ENCODE measurements at regions not wholly inside any gene's neighbourhood (a gene's known extent, or its start where the extent isn't known, plus 50 kb on each side); places are given as distances from the start of the nearest gene placed in this dataset.

GRCh38 chr1:4276238-4276637, 376.2 kb upstream of the C1orf174 start:
- peaks cover 0 to 29% (median 10%) of the 10 kb centered on the region in 12 donors for H3K9me3 ChIP-seq
- ATAC-seq: no peak
- TF ChIP-seq CTCF (IDR thresholded peaks at IDR 0.05) (no peak), POLR2A (IDR thresholded peaks at IDR 0.05) (no peak)
- intact Hi-C loops (cut with DNase I): loop anchor here in 1 of 10 donors (5.0 kb wide), 1 partner anchor 506 kb away; no protein-coding TSS in a partner anchor
- H3K27me3 ChIP-seq: peaks cover 0 to 30% (median 6%) of the 10 kb centered on the region in 9 donors
- no peak overlapping the region for H3K27ac ChIP-seq
- no peak for DNase-seq
- no peaks in the 10 kb centered on the region for H3K4me1 ChIP-seq
- no peaks in the 10 kb centered on the region for H3K36me3 ChIP-seq
- no peak overlapping the region for H3K4me3 ChIP-seq
- 21 to 26% (median 25%) methylated on average over 5 of the region's 5 CpGs for WGBS, 4 donors

- H3K27me3 ChIP-seq: peaks cover 0 to 27% (median 6%) of the 10 kb centered on the region in 9 donors
- H3K9me3 ChIP-seq: peaks cover 0 to 31% (median 10%) of the 10 kb centered on the region in 12 donors
- DNase-seq (no peak), ATAC-seq (no peak)
- H3K27ac ChIP-seq: no peak overlapping the region
- no peaks in the 10 kb centered on the region for H3K36me3 ChIP-seq
- no peak overlapping the region for H3K4me3 ChIP-seq
- WGBS, 4 donors: 57 to 59% (median 58%) methylated on average over 2 of the region's 2 CpGs
- no peak for TF ChIP-seq POLR2A (IDR thresholded peaks at IDR 0.05)
- TF ChIP-seq CTCF (IDR thresholded peaks at IDR 0.05): no peak
- no peaks in the 10 kb centered on the region for H3K4me1 ChIP-seq
- intact Hi-C loops (cut with DNase I): loop anchor here in 1 of 10 donors (5.0 kb wide), 1 partner anchor 505 kb away; no protein-coding TSS in a partner anchor
These were observed 376.8 kb upstream of the AJAP1 start for GRCh38 chr1:4277598-4277997.

DNA sequence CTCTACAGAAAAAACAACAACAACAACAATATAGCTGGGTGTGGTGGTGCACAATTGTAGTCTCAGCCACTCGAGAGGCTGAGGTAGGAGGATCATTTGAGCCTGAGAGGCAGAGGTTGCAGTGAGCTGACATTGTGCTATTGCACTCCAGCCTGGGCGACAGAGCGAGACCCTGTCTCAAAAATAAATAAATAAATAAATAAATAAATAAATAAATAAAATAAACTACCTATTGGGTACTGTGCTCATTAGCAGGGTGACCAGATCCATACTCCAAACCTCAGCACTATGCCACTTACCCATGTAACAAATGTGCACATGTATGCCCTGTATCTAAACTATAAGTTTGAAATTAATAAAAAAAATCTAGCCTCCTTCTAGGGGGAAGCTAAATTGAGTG, 369.4 kb upstream of the AJAP1 start:
- intact Hi-C loops (cut with DNase I): no loop called here

DNA sequence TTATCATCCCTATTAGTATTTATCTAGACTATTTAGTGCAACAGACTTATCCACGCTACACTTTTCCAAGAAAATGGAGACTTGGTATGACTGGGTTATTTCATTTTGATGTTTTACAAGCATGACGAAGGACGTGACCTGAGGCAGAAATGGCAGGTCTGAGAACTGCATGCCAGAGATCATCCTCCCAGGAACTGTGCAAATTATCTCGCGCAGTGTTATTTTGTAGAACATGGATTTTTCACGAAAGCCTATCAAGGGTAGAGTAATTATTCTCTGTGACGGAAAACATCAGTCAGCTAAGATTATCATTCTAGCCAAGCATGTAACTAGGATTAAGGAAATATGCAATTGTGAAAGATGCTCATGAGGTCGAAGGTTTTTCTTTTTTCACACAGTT, 361.5 kb upstream of the AJAP1 start:
- DNase-seq: no peak
- WGBS, 4 donors: 63 to 81% (median 79%) methylated on average over 8 of the region's 8 CpGs
- H3K27ac ChIP-seq: no peak overlapping the region
- no peak for ATAC-seq
- peaks cover 0 to 21% (median 0%) of the 10 kb centered on the region in 9 donors for H3K27me3 ChIP-seq
- intact Hi-C loops (cut with DNase I): no loop called here
- peaks cover 0 to 13% (median 1%) of the 10 kb centered on the region in 12 donors for H3K9me3 ChIP-seq
- no peak for TF ChIP-seq CTCF (IDR thresholded peaks at IDR 0.05)
- TF ChIP-seq POLR2A (IDR thresholded peaks at IDR 0.05): no peak
- no peaks in the 10 kb centered on the region for H3K36me3 ChIP-seq
- no peak overlapping the region for H3K4me3 ChIP-seq
- H3K4me1 ChIP-seq: no peaks in the 10 kb centered on the region

More for the DNA sequence above, 369.4 kb upstream of the AJAP1 start:
- Histone ChIP-seq H3K9me3 (peaks cover 0 to 14% (median 1%) of the 10 kb centered on the region in 12 donors), H3K27me3 (peaks cover 0 to 11% (median 0%) of the 10 kb centered on the region in 9 donors), H3K36me3 (no peaks in the 10 kb centered on the region), H3K27ac (no peak overlapping the region), H3K4me1 (no peaks in the 10 kb centered on the region), H3K4me3 (no peak overlapping the region)
- 68 to 82% (median 75%) methylated on average over 3 of the region's 3 CpGs for WGBS, 4 donors
- no peak for ATAC-seq
- no peak for DNase-seq
- TF ChIP-seq CTCF (IDR thresholded peaks at IDR 0.05) (no peak), POLR2A (IDR thresholded peaks at IDR 0.05) (no peak)
